GM19238 (cell line): ENCODE measurements at regions not wholly inside any gene's neighbourhood (a gene's known extent, or its start where the extent isn't known, plus 50 kb on each side); places are given as distances from the start of the nearest gene placed in this dataset.

Experiments
- DNase-seq: peaks from one replicate; pipeline ENCODE4 v3.0.0; 2011; ENCODE audit warnings: low spot score; ENCODE audit not compliant: insufficient read length

DNA sequence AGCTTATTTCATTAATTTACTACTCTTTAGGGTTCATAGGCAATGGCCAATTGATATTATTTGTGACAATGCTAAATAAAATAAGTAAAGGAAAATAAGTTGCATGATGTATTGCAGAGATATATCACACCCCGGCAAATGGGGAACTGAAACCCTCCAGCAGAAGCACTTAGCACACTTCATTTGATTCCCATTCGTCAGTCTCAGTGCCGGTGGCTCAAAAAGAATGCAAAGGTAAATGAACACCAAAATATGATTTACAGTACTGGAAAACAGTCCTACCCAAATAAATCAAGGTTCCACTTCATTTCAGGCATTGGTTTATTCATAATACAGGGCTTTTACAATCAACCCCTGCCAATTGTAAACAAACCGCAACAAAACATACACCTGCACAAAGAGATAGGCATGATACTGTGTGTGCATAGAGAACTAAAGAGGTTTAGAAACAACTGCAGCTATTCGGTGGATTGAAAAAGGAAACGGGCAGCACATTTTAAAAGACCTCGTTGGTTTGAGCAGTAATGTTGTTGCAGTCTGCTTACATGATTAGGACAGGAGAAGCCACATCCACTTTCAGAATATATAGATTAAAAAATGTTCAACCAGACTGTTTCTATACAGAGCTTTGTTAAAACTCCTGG is 1019.2 kb downstream of the TTLL7 start:
- DNase-seq, result peak; percentile 3

DNA sequence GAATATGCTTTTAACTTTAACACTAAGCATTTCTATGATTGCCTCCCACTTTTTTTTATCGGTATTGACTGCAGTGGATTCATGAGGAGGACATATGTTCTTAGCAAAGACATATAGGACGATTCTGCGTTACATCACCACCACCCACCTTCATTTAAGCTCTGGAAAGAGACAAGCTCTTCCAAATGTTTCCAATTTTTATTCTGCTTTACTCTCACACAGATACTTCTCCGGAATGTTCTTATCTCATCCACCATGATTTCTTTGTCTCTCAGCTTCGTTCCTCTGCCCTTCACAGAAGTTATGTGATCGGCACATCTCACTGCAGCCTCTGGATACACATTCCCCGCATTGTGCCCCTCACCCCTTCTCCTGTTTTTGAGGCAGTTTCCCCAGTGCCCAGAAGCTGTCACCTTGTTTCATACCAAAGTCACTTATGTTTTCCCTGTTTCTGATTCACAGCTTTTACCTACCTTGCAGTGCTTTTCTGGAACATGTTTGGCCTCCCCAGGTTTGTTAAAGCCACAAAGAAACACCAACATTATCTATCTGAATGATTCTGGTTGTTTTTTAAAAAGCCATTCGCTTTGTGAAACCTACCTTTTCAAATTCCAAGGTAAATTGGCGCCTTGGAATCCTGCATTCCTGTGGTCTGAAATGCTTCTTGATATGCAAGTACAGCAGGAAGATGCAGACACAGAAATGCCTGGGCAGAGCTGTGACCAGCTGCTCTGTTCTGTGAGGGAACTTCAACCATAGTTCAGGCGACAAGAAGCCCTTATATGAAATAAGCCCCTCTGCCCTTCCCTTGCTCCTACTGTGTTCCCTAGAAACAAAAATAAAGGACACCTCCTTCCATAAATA is 1020.2 kb downstream of the TTLL7 start:
- DNase-seq, result no peak

DNA sequence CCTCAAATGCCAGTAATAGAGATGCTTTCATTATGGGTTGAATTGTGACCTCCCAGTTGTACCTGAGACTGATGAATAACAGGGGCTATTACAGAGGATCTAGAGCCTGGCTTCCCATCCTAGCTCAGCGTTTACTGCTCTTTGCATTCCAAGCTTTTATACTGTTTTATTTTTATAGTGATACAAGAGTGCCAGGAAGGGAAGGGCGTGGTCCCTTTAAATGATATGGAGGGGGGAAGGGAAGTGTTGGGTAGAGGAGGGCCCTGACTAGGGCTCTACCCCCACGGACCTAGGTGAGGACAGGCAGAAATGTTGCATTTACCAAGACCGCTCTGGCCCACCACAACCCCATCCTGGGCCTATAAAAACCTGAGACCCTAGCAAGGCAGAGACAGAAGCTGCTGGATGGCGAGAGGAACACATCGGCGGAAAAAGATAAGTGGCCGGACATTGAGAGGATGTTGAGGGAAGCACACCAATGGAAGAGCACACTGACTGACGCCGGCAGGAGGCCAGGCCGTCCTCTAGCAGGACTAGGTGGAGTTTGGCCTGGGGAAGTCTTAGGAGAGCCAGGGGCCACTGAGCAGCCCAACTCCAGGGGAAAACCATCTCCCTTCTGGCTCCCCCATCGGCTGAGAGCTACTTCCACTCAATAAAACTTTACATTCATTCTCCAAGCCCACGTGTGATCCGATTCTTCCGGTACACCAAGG is 1025.9 kb downstream of the TTLL7 start:
- no peak for DNase-seq

DNA sequence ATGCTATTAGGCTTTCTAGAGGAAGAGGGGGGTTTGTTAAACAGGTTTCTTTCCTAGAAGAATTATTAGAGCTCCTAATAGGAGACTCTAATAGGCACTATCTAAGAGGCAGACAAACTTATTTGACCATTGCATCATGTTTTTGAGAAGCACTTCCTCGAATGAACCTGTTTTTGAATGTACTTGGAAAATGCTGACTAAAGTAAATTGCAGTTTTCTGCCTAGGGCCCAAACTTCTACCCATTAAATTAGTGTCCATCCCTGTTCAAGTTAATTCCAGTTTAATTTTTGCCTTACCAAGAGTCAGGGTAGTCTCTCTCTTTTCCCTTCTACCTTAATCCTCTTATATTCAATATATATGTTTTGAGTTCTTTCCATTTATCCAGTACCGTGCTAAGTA is 1029.6 kb downstream of the TTLL7 start:
- no peak for DNase-seq

DNA sequence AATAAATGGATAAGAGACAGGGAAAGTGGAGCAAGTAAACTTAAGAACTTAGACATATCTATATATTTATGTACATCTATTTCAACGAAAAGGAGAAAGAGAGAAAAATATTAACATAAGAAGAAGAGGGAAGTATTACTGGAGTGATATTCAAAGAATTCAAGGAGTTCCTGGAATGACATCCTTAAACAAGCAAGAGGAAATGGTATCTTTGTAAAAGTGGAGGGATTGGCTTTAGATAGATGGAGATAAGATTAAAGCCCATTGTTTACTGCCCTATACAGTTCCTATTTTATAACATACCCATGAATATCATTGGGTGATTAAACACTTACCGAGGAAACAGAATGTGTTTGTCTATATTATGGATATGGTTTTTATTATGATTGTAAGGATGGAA is 1036.3 kb downstream of the TTLL7 start:
- DNase-seq, result no peak

DNA sequence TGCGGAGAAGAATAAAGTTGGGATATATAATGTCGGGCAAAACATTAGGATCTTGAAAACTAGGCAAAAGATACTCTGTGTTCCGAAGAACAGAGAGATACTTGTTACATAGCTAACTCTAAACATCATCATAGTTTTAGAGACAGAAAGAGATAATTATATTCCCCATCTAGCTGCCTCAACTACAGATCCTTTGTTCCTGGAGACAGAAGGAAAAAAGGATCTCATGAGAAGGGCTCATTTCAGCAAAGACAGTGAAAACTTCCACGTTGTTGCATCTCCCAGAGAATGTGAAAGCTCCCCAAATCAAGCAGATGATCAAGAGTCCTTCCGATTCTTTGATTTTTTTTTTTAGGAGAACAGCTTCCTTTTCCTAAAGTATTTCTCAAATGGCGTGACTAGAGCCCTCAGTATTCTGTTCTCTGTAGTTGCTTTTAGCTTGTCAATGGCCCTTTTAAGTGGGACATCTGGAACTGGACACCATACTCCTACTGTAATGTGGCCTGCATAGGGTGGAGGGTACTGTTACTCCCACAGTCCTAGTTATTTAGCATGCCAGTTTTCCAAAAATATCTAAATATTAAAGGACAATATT is 1048.2 kb downstream of the TTLL7 start:
- no peak for DNase-seq

DNA sequence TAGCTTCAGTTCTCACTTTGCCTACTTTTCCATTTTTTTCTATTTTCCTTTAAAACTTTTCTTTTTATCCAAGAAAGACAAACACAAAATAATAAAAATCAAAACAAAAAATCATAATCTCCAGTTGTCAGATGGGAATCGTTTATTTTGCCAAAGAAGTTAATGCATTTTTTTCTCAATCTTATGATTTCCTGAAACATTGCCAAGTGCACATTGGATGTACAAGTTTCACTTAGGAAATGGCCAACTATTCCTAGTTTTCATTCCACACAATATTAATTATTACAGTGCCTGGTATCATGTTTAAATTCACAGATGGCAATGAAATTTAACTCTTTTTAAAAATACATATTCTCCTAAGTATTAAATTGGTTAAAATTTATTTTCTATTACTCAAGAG is 1050.5 kb downstream of the TTLL7 start:
- no peak for DNase-seq

DNA sequence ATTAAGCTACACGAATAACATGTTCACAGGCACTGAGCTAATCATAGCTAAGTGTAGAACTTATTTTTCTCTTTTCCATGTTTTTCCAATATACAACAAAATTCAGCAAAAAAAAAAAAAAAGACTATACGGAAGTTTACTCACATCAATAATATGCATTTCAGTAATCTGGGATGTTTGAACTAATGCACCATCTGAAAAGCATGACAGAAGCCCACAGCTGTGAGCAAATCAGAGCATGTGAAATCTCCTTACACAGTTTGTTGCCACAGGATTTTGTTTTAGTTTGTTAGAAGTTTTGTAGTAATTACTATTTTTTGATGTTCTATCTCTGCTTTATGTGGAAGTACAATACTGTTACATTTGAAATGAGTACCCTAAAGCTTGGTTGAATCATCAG is 1051.7 kb downstream of the TTLL7 start:
- no peak for DNase-seq

DNA sequence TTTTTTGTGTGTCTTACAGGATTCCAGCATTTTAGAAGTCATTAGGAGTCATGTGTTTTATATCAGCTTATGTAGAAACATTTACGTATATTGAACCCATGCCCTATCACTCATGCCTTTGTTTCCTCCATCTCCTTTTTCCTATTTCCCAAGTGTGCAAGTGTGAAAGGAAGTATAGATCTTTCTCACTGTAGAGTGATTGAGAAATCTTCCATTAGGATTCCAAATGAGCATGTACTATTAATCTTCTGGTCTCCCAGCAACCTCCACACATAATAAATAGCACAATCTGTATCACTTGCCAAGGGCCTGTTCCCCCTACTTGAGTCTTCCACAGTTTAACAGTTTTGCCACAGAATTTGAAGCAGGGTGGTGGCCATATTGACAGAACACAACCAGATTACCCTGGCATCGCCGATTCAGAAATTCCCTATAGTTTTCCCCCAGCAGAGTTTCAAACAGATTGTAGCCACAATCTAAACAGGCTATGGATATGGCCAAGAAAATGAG is 1052.8 kb downstream of the TTLL7 start:
- no peak for DNase-seq

DNA sequence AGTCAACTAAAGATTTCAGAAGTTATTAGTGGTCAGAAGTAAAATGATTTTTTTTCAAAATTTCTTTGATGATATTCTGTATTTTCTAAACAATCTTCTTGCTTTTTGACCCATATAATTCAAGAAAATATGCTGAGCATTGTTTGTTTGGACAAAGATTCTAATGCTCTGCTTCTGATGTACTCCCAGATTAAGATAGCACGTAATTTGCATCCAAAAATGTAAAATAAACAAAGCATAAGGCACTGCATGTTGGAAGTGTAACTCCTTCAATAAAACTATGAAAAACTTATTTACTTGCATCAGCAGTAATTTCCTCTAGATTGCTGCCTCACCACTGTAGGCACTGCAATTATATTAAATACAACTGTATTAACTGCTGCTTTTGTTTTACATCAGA is 1054.1 kb downstream of the TTLL7 start:
- no peak for DNase-seq

DNA sequence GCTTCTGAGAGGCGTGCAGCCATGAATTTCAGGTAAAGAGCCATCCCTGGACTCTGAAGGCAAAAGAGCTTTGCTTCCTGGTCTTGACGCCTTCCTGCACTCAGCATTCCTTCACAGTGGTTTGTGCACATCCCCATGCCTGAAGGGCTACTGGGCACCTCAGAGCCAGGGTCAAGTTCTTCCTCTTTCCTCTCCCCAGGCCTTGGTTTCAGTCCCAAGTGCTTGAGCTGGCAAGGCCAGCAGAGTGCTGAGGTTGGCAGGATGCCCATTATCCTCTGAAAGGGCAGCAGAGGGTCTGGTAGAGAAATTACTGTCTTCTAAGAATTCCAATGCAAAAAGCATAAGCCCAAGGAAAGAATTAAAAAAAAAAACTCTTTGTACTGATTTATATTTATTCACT is 1064.9 kb downstream of the TTLL7 start:
- no peak for DNase-seq

DNA sequence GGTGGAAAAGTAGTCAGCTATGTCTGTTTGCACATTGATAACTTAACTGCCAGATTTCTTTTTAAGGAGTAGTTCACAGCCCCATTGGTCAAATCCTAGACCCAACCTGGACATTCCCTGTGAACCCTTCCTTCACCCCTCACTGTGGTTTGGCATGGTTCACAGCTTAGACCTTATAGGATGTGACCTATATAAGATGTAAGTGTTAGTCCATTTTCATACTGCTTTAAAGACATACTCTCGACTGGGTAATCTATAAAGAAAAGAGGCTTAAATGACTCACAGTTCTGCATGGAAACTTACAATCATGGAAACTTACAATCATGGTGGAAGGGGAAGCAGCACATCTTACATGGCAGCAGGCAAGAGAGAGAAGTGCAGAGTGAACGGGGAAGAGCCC is 1066.2 kb downstream of the TTLL7 start:
- DNase-seq, result no peak

DNA sequence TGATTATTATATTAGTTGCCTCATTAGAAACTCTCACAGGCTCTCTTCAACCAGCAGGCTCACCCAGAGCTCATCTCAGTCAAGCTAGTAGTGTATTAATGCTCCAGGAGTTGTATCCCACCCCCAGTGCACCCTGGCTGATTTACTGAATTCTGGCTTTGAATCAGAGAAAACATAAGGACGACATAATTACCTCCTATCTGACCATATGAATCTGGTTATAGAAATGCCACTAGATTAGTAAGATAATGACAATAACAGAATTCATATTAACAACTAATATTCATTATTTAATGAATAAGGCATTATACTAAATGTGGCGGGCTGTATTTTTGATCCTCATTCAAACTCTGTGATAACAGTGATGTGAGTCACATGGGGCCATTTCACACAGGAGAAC is 1066.7 kb downstream of the TTLL7 start:
- DNase-seq, result no peak

DNA sequence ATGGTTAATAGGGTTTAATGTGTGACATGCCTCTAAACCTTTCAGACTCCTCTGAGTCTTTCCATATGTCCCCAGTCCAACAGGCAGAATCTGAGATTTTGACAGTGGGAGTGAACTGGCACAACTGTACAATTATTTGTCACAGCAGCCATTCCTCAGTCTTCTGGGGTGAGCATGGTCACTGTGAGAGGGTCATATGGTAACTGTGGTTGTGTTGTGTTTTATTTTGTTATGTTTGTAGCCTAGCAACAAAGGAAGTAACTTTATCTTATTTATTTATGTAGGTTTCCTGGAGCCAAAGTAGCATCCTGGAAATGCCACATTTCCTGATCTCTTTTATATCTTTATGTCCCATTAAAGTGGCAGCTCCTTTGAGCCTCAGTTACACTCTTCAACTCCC is 1067.9 kb downstream of the TTLL7 start:
- no peak for DNase-seq

DNA sequence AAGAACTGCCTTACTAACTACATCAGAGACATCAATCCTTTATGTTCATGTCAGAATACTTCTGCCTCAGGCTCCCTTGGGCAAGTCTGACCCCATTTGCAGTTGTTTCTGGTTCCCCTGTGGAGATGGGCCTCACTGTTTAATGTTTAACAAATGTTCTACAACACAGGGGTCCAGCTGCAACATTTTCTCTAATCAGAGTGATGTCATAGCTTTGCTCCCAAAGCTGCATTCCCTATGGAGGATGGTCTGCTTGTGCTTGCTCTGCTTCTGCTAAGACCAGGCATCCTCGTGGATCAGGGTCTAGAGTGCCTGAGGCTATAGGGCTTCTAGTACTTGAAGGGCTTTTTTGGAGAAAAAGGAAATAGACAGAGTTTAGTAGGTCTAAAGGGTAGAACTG is 1071.2 kb downstream of the TTLL7 start:
- DNase-seq, result no peak

DNA sequence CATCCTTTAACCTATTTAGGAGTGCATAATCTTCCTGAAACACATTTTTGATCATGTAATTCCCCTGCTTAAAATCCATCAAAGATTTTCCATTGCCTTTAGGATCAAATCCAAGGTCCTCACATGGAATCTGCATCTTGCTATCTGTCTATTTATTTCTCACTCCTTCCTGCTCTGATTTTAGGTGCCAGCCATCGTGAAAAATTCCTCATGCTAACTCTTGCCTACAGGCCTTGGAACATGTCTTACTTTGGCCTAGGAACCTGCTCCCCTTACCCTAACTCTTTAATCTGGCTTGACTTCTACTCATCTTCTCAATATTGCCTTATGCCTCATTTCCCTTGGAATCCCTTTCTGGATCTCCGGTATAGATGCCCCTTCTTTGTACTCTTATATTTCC is 1074.3 kb downstream of the TTLL7 start:
- DNase-seq, result no peak

DNA sequence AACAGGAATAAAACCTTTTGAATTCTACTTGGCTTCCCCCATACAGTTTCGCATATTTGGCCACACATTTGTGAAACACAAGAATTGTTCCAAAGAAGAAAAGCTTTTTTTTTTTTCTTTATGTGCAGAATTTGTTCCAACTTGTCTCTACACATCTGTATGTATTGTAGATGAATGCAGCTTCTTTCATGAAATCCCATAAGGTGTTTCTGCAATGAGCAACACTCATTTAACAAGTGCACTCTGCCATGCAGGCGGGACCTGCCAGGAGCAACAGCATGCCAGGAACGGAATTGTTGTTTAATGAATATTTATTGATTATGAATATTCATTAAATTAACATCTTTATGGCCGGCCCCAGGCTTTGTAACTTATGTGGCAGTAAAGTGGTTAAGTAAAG is 1075.0 kb downstream of the TTLL7 start:
- no peak for DNase-seq

DNA sequence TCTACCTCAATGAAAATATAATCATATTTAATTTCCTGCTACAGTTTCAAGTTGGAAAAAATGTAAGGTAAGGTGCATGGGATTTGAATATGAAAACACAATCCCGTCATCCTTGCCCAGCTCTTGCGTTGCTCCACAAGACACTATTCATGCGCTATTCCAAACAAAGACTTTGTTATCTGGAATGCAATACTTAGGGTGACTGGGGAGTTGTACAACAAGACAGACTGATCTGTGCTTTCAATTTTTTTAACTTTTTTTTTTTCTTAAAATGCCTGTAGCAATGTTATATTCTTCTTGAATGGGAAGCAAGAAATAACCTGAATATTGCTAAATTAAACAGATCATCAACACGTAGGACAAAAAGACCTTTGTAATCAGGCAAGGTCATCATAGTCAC is 1077.2 kb downstream of the TTLL7 start:
- DNase-seq, result no peak

DNA sequence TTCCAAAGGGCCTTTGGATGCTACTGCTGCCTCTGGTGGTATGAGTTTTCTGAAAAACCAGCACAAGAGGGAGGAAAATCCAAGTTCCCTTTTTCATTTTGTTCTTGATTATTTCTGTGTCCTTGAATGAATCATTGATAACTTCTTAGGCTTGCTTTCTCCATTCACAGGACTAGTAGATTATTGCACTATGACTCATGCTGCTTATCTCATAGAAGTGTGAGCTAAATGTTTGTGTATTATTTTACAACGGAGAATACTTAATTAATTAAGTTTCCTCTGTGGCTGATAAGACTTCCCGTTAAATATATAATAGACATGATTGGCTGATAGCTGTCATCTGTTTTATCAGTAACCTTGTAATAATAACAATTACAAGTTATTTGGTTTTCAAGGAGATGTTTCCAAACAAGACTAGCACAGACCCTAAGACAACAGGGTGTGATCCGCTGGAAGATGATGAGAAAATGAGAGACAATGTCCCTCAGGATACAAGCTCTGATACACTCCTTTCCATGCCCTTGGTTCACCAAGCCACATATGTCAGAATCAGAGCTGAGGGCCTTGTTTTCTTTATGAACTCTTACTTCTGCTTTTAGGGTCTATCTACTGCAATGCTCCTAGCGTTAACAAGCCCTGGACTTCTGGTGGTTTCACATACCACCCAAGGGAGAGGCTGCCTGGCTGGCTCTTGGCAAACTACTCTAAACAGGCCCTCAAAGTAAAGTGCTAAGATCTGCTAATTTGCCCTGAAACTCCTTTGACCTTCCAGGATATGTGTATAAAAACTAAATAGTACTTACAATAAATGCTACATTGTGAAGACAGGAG is 1078.3 kb downstream of the TTLL7 start:
- no peak for DNase-seq

DNA sequence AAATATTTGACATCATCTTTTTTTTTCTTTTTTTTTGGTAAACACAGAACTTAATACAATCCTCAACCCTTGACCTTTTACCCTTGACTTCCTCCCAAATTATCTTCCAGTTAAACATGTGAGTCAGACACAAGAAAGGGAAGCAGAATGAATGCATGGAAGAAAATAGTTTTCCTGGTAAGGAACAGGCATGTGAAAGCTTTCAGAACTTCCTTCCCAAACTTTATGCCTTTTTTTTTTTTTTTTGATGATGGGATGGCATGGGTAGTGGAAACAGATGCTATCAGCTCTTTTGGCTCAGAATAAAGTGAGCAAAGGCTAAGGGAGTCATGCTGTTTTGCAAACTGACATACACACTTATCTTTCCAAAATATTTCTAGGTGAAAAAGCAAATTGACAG is 1079.1 kb downstream of the TTLL7 start:
- DNase-seq, result no peak

DNA sequence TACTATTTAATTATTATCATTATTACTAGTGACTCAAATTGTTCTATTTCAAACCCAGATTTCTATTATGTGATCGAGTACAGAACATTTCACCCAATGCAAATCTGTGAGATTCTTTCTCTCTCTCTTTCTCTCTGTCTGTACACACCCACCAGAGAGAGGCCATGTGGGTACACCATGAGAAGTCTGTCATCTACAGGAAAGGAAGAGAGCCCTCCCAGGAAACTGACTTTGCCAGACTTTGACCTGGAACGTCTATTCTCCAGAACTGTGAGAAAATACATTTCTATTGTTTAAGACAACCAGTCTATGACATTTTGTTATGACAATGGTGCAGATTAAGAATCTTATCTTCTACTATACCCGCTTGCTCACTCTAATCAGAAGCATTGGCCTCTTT is 1091.6 kb downstream of the TTLL7 start:
- no peak for DNase-seq
